ENCODE measurements at regions not wholly inside any gene's neighbourhood (a gene's known extent, or its start where the extent isn't known, plus 50 kb on each side); places are given as distances from the start of the nearest gene placed in this dataset.
A peak's percentile ranks its signal among the peaks of the same experiment; 100 is the strongest.

DNA sequence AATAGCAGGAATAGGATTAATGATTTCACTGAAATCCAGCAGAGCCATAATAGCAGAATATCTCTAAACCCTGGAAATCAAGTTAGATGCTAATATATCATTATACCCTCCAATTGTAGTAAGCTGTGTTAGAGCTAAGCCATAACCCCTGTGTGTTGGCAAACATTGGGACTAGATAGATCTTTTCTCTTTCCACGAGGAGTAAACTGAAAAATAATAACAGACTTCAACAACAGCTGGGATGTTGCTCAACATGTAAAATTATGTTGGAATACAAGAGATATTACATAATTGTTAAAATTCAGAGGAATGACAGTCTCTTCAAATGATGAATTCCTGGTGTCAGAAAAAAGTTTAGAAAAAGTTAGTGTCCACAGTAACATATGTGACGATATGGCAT lies 383.8 kb downstream of the SNAPC1 start:
- no peak for DNase-seq

GRCh38 chr14:62156052-62156451 lies 393.8 kb downstream of the SNAPC1 start:
- no peak for DNase-seq

- no peak for DNase-seq
Measured at GRCh38 chr14:62158779-62159178, 396.6 kb downstream of the SNAPC1 start.

DNA sequence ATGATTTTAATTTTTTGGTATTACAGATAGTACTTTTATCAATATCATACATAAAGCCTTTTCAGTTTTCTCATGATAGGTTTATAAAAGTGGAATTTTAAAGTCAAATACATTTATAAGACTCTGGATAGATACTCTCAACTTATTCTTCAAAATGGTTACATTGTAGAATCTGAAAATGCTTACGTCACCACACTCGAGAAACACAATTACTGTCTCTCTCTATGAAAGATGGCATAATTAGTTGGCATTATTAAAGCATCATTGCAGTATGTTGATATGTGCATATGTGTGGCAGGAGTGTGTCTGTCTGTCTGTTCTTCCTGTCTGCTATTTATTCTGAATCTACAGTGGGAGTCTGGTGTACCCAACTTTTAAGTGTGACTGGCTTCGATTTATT lies 397.1 kb downstream of the SNAPC1 start:
- DNase-seq, result no peak

GRCh38 chr14:62162998-62163589 lies 400.9 kb downstream of the SNAPC1 start:
- peak; percentile 53 for DNase-seq

DNA sequence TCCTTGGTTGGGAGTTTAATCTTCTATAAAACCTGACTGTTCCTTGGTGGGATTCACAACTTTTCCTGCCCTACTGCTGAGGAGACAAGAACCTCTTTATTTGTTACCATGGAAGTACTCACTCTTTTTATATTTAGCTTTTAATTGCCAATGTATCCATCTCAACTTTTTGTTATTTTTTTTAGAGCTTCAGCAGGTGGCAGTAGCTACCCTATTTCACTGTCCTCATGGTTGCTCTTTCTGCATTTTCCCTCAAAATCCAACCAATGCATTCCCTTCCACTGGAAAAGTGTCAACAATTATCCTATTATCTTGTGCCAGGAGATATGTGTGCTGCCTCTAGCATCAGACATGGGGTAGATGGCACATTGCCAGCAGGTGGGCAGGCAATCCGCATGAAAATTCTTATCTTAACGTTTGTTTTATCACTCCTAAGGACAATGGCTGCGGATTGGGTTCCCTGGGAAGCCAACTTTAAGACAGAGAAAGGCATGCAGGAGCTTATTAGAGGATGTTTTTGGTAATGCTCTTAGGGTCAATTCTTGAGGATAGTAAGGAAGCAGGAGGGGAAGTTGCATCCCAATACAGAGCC lies 406.4 kb downstream of the SNAPC1 start:
- no peak for DNase-seq

DNA sequence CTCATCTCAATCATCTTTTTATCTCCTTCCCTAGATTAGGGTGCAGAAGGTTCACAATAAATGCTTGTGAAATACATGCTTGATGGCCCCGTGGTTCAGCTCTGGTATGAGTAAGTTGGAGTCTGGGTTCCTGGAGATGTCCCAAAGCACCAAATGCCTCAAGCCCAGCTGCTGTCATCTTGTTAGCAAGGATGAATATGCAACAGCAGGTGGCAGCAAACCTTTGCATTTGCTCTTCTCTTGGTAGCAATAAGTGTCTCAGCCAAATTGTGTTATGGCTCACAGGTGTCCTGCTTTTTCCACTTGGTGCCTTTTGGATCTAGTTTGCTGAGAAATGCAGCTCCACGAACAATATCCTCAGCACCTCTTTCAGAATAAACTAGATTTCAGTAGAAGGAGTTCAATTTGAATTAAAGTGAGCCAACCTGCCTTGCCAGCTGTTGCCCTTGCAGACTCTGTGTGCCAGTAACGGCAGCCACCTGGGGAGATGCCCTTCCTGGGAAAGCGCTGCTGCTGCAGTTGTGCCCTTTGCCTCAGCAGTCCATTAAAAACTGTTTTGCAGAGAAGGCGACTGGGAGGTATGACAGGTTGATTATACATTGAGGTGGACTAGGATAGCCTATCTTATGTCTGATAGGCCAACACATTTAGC lies 417.3 kb downstream of the SNAPC1 start:
- DNase-seq, result peak; percentile 65

DNA sequence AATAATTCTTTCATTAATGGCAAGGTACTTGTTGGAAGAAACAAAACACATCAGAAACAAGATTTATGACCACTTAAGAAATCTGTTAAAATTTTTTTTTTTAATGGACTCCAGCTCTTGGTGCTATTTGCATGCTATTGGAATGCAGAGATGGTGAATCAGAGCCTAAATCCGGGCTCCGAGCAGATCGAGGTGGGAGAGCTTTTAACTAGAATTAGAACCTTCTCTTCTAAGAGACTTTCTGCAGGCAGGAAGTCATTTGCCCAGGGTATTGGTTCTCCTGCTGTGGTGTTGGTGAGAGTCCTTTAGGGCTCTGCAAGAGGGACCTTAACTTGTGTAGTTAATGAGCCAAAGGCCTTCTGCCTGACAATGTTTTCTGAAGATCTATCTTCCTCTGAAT lies 419.4 kb downstream of the SNAPC1 start:
- DNase-seq, result no peak

- no peak for DNase-seq
Measured at GRCh38 chr14:62185078-62185477, 422.9 kb downstream of the SNAPC1 start.

DNA sequence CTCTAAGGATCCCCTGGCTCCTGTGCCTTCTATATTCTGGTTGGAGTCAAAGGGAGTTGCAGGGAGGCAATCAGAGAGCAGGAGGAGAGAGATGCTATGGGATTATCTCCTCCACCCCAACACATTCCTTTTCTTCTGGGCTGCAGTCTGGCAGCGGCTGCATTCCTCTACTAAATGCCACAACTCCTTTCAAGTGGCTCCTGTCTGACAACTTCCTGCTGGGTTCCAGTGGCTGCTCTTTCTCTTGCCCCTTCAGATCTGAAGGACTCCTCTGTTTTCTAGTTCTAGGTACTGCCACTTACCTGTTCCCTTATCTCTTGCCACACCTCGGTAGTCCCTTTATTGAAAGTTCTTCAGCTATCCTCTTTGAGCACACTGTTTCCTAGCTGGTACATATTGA lies 425.0 kb downstream of the SNAPC1 start:
- no peak for DNase-seq

DNA sequence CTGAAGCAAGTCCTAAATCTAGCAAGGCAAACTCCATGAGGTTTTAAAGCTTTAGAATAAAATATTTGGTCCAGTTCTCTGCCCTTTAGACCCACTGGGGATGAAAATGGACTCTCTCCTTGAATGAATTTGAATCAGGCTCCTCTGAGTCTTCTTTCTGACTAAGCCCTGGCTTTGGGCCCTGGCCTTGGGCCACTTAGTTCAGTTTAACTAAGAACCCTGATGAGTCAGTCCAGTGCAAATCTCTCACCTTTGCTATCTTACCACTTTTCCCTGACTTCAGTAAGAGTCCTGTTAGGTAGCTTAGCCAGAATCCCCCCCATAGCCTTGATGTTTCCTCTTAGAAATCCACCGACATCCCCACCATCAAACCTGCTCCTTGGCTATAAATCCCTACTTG lies 427.5 kb downstream of the SNAPC1 start:
- DNase-seq, result no peak

DNA sequence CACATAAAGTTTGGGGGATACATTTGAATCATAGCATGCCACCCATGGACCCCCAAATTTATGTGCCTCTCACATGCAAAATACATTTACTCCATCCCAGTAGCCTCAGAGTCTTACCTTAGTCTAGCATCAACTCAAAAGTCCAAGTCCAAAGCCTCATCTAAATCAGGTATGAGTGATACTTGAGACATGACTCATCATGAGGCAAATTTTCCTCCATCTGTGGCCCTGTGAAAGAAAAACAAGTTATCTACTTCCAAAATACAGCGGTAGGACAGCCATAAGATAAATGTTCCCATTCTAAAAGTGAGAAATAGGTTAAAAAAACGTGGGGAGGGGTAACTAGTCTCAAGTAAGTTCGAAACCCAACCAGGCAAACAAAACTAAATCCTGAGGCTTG lies 444.2 kb downstream of the SNAPC1 start:
- DNase-seq, result no peak

GRCh38 chr14:62209287-62209899 lies 447.2 kb downstream of the SNAPC1 start:
- DNase-seq, result no peak

- DNase-seq, result no peak
Measured at GRCh38 chr14:62213516-62213915, 451.3 kb downstream of the SNAPC1 start.

DNA sequence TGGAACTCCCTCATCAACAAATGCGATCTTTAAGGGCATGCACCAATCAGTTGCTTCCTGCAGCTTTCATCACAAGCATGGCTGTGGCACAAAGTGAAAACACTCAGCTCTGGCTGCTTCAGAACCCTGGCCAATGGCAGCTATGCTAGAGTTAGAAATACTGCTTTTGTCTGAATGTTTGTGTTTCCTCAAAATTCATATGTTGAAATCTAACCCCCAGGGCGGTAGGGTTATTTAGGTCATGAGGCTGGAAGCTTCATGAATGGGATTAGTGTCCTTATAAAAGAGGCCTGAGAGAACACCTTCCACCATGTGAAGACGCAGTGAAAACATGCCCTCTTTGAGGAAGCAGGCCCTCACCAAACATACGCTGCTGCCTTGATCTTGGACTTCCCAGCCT lies 453.9 kb downstream of the SNAPC1 start:
- no peak for DNase-seq

GRCh38 chr14:62234849-62235248 lies 472.6 kb downstream of the SNAPC1 start:
- no peak for DNase-seq

- DNase-seq, result no peak
Measured at GRCh38 chr14:62244221-62244620, 482.0 kb downstream of the SNAPC1 start.

DNA sequence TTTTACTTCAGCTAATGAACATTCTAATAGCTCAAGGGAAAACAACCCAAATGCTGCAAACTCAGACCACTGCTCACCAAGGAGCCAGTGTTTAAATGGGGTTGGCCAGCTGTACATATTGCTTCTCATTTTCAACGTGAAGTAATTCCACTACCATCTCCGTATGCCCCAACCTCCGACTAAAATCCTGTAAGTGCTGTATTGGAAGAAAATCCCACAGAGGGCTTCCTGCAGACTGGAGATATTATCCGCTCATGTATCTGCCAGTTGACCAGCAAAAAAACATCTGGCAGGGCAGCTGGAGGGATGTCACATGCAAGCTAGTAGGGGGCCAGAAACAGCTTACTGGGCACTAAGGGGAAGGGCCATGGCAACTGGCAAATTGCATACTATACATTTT lies 485.0 kb downstream of the SNAPC1 start:
- DNase-seq, result no peak

DNA sequence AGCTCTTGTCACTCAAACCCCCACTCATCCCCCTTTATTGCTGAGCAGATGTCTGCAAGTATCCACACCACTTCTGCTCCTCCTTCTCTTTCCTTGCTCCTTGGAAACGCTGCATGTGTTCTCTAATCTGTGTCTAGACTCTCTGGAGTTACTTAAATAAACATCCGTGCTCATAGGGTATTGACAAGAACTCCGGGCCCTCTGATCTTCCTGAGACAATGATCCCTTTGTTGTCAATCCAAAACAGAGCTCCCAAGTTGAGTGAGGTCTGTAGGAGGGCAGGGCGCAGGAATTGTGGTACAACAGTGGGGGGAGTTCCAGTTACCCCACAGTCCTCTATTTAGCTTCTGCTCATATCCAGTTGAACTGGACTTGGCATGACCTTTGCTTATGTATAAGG lies 489.0 kb downstream of the SNAPC1 start:
- DNase-seq, result no peak

- DNase-seq, result no peak
Measured at GRCh38 chr14:62253171-62253570, 491.0 kb downstream of the SNAPC1 start.

- no peak for DNase-seq
Measured at GRCh38 chr14:62253911-62254310, 491.7 kb downstream of the SNAPC1 start.

GRCh38 chr14:62269204-62269603 lies 507.0 kb downstream of the SNAPC1 start:
- DNase-seq, result no peak

DNA sequence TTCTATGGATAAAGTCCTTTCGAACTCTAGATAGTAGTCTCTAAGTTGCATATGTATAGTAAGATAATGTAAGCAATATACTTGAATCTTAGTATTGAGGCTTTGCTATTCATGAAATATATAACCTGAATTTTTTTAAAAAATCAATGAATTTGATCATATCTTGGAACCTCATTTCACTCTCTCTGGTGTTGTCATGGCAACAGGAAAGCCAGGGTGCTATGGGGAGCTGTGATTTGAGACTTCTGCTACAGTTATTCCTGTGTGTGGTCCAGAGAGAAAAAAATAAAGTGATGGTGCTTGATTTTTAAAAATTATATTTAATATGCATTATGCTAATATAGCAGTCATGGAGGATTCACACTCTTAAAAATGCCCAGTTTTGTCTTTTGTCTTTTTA lies 508.0 kb downstream of the SNAPC1 start:
- no peak for DNase-seq

DNA sequence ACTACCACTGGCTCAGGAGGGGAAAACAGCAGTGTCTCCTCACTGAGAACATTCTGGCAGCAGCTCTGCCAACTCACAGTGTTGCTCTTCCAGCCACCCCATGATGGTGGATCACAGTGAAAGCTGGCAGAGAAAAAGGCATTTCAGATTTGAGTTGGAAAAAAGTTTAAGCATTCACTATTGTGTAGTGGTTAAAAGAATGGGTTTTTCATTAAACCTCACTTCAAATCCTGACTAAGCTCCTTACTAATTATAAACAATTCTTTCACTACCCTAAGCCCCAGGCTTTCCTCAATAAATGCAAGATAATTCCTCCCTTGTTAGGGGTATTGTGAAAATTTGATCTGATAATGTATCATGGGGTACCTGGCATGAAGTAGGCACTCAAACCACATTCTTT lies 518.1 kb downstream of the SNAPC1 start:
- no peak for DNase-seq

All from left kidney (tissue), 1 donor.